Choroid plexus epithelial cell (primary cell): ENCODE measurements at regions not wholly inside any gene's neighbourhood (a gene's known extent, or its start where the extent isn't known, plus 50 kb on each side); places are given as distances from the start of the nearest gene placed in this dataset.

Experiments used
- DNase-seq: peaks from one replicate; pipeline ENCODE4 v3.0.0-alpha.2; 2010; ENCODE audit warnings: low read depth
- H3K4me3 ChIP-seq: 2 replicates; pipeline ENCODE4 v1.5.1; 2011; ENCODE audit warnings: low read depth, mild to moderate bottlenecking, control low read depth, low read length, moderate library complexity
- TF ChIP-seq, protein P1 (sequence below): conservative IDR thresholded peaks from 2 replicates; pipeline ENCODE4 v1.5.1; 2011; ENCODE audit warnings: low read depth, mild to moderate bottlenecking, control low read depth, inconsistent platforms, low read length, moderate library complexity

DNA sequence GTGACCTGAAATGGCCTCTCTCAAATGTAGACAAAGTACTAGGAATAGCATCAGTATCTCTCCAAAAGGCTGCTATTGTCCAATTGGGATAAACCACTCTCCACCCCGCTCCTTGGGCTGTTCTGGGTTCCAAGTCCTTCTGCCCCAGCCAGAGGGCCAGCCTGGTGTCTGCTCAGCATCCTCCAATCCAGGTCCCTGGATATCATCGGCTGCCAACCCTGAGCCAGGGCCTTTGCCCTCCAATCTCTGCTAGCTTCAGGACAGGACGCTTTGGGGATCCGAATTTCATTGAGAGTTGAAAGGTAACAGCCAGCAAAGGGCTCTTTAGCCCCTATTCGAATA, 119.3 kb upstream of the ADPGK start:
- H3K4me3 ChIP-seq: no peak overlapping the region
- DNase-seq: no peak
- TF ChIP-seq, protein P1, sequence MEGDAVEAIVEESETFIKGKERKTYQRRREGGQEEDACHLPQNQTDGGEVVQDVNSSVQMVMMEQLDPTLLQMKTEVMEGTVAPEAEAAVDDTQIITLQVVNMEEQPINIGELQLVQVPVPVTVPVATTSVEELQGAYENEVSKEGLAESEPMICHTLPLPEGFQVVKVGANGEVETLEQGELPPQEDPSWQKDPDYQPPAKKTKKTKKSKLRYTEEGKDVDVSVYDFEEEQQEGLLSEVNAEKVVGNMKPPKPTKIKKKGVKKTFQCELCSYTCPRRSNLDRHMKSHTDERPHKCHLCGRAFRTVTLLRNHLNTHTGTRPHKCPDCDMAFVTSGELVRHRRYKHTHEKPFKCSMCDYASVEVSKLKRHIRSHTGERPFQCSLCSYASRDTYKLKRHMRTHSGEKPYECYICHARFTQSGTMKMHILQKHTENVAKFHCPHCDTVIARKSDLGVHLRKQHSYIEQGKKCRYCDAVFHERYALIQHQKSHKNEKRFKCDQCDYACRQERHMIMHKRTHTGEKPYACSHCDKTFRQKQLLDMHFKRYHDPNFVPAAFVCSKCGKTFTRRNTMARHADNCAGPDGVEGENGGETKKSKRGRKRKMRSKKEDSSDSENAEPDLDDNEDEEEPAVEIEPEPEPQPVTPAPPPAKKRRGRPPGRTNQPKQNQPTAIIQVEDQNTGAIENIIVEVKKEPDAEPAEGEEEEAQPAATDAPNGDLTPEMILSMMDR: no peak

GRCh38 chr15:72902245-72902918, 118.8 kb upstream of the ADPGK start:
- TF ChIP-seq, protein P1: no peak
- no peak overlapping the region for H3K4me3 ChIP-seq
- peak; percentile 34 for DNase-seq

GRCh38 chr15:72892986-72893385, 109.4 kb upstream of the ADPGK start:
- TF ChIP-seq, protein P1: no peak
- DNase-seq: no peak
- H3K4me3 ChIP-seq: no peak overlapping the region

DNA sequence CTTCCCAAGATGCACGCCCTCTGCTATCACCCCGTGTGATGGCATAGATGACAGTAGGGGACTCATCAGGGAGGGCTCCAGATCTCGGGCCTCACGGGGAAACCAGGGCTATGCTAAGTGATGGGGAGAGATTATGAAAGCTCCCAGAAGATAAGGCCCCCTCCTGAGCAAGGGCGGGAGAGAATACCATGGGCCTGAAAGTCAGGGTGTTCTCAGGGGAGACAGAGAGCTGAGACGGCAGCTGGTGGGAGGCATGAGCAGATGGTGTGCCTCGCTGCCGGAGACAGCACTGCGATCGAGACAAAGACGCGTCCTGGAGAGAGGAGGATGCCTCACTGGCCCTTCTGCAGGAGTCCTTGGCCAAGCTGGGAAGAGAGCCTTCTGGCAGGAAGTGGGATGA, 106.5 kb upstream of the ADPGK start:
- DNase-seq: no peak
- no peak overlapping the region for H3K4me3 ChIP-seq
- TF ChIP-seq, protein P1: no peak

DNA sequence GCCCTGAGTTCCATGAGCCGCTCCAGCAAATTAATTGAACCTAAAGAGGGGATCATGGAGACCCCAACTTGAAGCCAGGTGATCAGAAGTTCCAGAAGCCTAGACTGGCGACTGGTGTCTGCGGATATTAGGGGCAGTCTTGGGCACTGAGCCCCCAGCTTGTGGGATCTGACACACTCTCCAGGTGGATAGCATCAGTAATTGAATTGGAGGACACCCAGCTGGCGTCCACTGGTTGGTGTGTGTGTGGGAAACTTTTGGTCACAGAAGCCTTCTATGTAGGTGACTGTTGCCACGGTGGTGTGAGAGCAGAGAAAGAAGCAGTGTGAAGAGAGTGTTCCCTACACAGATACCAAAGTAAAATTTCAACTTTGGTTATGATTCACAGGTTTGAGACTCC, 106.0 kb upstream of the ADPGK start:
- TF ChIP-seq, protein P1: no peak
- no peak overlapping the region for H3K4me3 ChIP-seq

GRCh38 chr15:72888811-72889210, 105.3 kb upstream of the ADPGK start:
- TF ChIP-seq, protein P1: no peak
- no peak overlapping the region for H3K4me3 ChIP-seq
- no peak for DNase-seq

More for the DNA sequence above, 106.0 kb upstream of the ADPGK start:
- no peak for DNase-seq

DNA sequence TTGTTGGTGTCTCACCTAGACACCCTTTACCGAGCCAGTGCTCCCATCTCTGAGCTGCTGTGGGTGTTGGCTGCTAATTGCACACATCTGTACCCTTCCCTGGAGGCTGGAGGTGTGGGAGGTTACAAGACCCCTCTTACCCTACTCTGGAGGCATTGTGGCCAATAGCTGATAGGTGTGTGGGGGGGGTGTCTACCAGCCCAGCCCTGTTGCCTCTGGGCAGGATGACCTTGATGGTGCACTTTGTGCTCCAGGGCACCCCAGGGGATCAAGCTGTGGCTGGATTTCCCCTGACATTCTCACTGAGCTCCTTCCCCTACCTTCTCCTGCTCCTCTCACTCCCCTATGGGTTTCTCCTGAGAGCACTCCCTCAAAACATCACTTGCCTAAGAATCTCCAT, 104.7 kb upstream of the ADPGK start:
- DNase-seq: no peak
- no peak overlapping the region for H3K4me3 ChIP-seq
- TF ChIP-seq, protein P1: no peak
